H1 (cell line): ENCODE measurements at regions not wholly inside any gene's neighbourhood (a gene's known extent, or its start where the extent isn't known, plus 50 kb on each side); places are given as distances from the start of the nearest gene placed in this dataset.

ENCODE experiments used
- CTCF ChIA-PET: fragments of 300-600 bp; sonication (Branson Sonifier 250); formaldehyde crosslinking; loops from one replicate; lab custom pipeline; 2021; ENCODE audit not compliant: partially characterized antibody; lab: Charles Lee
- POLR2A ChIA-PET: fragments of 300-600 bp; sonication (Branson Sonifier 250); formaldehyde crosslinking; loops from one replicate; lab custom pipeline; 2021; ENCODE audit warnings: inconsistent platforms; ENCODE audit not compliant: partially characterized antibody; lab: Charles Lee
- DNase-seq, 2 experiments: peaks; one replicate each; pipeline versions ENCODE4 v3.0.0 to v3.0.0-alpha.2; 2010 to 2022; ENCODE audit warnings: low spot score in 2 of 2, low read depth in 1 of 2, mixed read lengths in 1 of 2
- FAIRE-seq: peaks from 2 replicates; lab custom pipeline; 2011; peaks lifted over from hg19 to GRCh38; lab: Jason Lieb, UNC
- H2AFZ ChIP-seq: 2 replicates; pipeline ENCODE4 v1.8.1; 2012; ENCODE audit warnings: low read length, inconsistent platforms
- H2AK5ac ChIP-seq: 2 replicates; pipeline ENCODE4 v1.6.1; 2013; ENCODE audit warnings: low read depth, low read length
- H2BK120ac ChIP-seq: replicated peaks from 2 replicates; pipeline ENCODE3; 2013; ENCODE audit warnings: low read depth, low read length, inconsistent platforms
- H2BK12ac ChIP-seq: 2 replicates; pipeline ENCODE4 v1.6.1; 2013; ENCODE audit warnings: low read depth, low read length
- H2BK15ac ChIP-seq: 2 replicates; pipeline ENCODE4 v1.6.1; 2013; ENCODE audit warnings: low read length
- H2BK20ac ChIP-seq: 2 replicates; pipeline ENCODE4 v1.6.1; 2013; ENCODE audit warnings: low read length
- H2BK5ac ChIP-seq: 2 replicates; pipeline ENCODE4 v1.6.1; 2013; ENCODE audit warnings: low read depth, low read length
- H3K14ac ChIP-seq: 2 replicates; pipeline ENCODE4 v1.6.1; 2013; ENCODE audit warnings: inconsistent platforms; ENCODE audit not compliant: insufficient read length
- H3K18ac ChIP-seq: 2 replicates; pipeline ENCODE4 v1.6.1; 2013; ENCODE audit warnings: low read length; ENCODE audit errors: extremely low read depth
- H3K23ac ChIP-seq: 2 replicates; pipeline ENCODE4 v1.6.1; 2013; ENCODE audit warnings: inconsistent platforms; ENCODE audit not compliant: insufficient read length
- H3K23me2 ChIP-seq: 2 replicates; pipeline ENCODE4 v1.6.1; 2013; ENCODE audit warnings: low read depth, low read length
- H3K27ac ChIP-seq: 2 replicates; pipeline ENCODE4 v1.6.1; 2011; ENCODE audit warnings: low read depth, low read length, inconsistent platforms
- H3K27me3 ChIP-seq, 4 experiments: replicated peaks in 1 of 4; 1 replicate in 1 of 4; 2 replicates in 3 of 4; pipeline versions ENCODE4 v1.6.1 to v1.8.1; 2011 to 2013; ENCODE audit warnings: low read length in 3 of 4, mild to moderate bottlenecking in 3 of 4, inconsistent platforms in 2 of 4, mixed read lengths in 2 of 4, moderate library complexity in 1 of 4; ENCODE audit not compliant: control insufficient read depth in 3 of 4, insufficient read depth in 3 of 4; ENCODE audit errors: extremely low read depth in 1 of 4
- H3K36me3 ChIP-seq, 4 experiments: 2 replicates each; pipeline versions ENCODE4 v1.6.1 to v1.8.1; 2011 to 2013; ENCODE audit warnings: mild to moderate bottlenecking in 4 of 4, low read length in 3 of 4, moderate library complexity in 2 of 4, control low read depth in 1 of 4, inconsistent platforms in 1 of 4; ENCODE audit not compliant: insufficient read depth in 4 of 4, control insufficient read depth in 2 of 4
- H3K4ac ChIP-seq: replicated peaks from 2 replicates; pipeline ENCODE3; 2013; ENCODE audit warnings: low read length, low read depth, mixed read lengths, inconsistent platforms; ENCODE audit not compliant: insufficient read length
- H3K4me1 ChIP-seq, 4 experiments: replicated peaks in 1 of 4; 1 replicate in 1 of 4; 2 replicates in 3 of 4; pipeline versions ENCODE4 v1.6.1 to v1.8.1; 2011 to 2013; ENCODE audit warnings: low read length in 3 of 4, inconsistent platforms in 2 of 4, mixed read lengths in 1 of 4; ENCODE audit not compliant: insufficient read depth in 4 of 4, control insufficient read depth in 3 of 4
- H3K4me2 ChIP-seq, 2 experiments: 2 replicates each; pipeline versions ENCODE4 v1.6.1 to v1.8.1; 2011 to 2013; ENCODE audit warnings: low read depth in 2 of 2, low read length in 2 of 2, control low read depth in 1 of 2, inconsistent platforms in 1 of 2, mild to moderate bottlenecking in 1 of 2; ENCODE audit not compliant: insufficient read depth in 1 of 2
- H3K4me3 ChIP-seq, 4 experiments: fragments of 200-600, 300-600 bp in 1 of 4; sonication (generic), shearing (Covaris generic), sonication (Bioruptor Twin) in 1 of 4; 2 replicates each; pipeline versions ENCODE4 v1.5.1 to v1.8.1; 2011 to 2016; ENCODE audit warnings: low read length in 4 of 4, low read depth in 3 of 4, control low read depth in 2 of 4, inconsistent platforms in 2 of 4, mild to moderate bottlenecking in 2 of 4, mixed read lengths in 1 of 4, moderate library complexity in 1 of 4; ENCODE audit not compliant: insufficient read depth in 2 of 4; ENCODE audit errors: extremely low read depth in 1 of 4
- H3K56ac ChIP-seq: replicated peaks from 2 replicates; pipeline ENCODE3; 2013; ENCODE audit warnings: low read depth, mild to moderate bottlenecking, mixed read lengths, low read length, inconsistent platforms; ENCODE audit not compliant: insufficient read length
- H3K79me1 ChIP-seq: 2 replicates; pipeline ENCODE4 v1.6.1; 2013; ENCODE audit warnings: low read depth, low read length, control low read depth
- H3K79me2 ChIP-seq, 2 experiments: 2 replicates each; pipeline versions ENCODE4 v1.6.1 to v1.8.1; 2012 to 2013; ENCODE audit warnings: low read length in 2 of 2, mild to moderate bottlenecking in 2 of 2, inconsistent platforms in 1 of 2; ENCODE audit not compliant: insufficient read depth in 2 of 2, control insufficient read depth in 1 of 2
- H3K9ac ChIP-seq, 4 experiments: replicated peaks in 1 of 4; 1 replicate in 1 of 4; 2 replicates in 3 of 4; pipeline versions ENCODE4 v1.6.1 to v1.8.1; 2011 to 2013; ENCODE audit warnings: low read depth in 3 of 4, low read length in 3 of 4, control low read depth in 2 of 4, mild to moderate bottlenecking in 2 of 4, moderate library complexity in 2 of 4, inconsistent platforms in 1 of 4; ENCODE audit errors: extremely low read depth in 1 of 4
- H3K9me3 ChIP-seq, 2 experiments: 2 replicates each; pipeline versions ENCODE4 v1.6.1 to v1.8.1; 2012 to 2013; ENCODE audit warnings: mild to moderate bottlenecking in 2 of 2, moderate library complexity in 2 of 2, control low read depth in 1 of 2, inconsistent platforms in 1 of 2, low read depth in 1 of 2, low read length in 1 of 2, mixed read lengths in 1 of 2; ENCODE audit not compliant: insufficient read depth in 2 of 2
- H4K20me1 ChIP-seq, 2 experiments: replicated peaks in 1 of 2; 2 replicates each; pipeline versions ENCODE3 to v1.8.1; 2011 to 2013; ENCODE audit warnings: inconsistent platforms in 2 of 2, low read length in 2 of 2, mild to moderate bottlenecking in 1 of 2; ENCODE audit not compliant: insufficient read depth in 2 of 2, control insufficient read depth in 1 of 2
- H4K5ac ChIP-seq: 2 replicates; pipeline ENCODE4 v1.6.1; 2013; ENCODE audit warnings: low read length, low read depth, mixed read lengths, inconsistent platforms; ENCODE audit not compliant: insufficient read length
- H4K8ac ChIP-seq: 2 replicates; pipeline ENCODE4 v1.8.0; 2013; ENCODE audit warnings: mild to moderate bottlenecking, moderate library complexity, low read length, inconsistent platforms; ENCODE audit not compliant: insufficient read depth; ENCODE audit errors: extremely low read depth
- H4K91ac ChIP-seq: replicated peaks from 2 replicates; pipeline ENCODE3; 2013; ENCODE audit warnings: low read length, mixed read lengths, inconsistent platforms; ENCODE audit not compliant: insufficient read length
- WGBS, 2 experiments: shearing (Covaris generic) in 1 of 2; methylation state at CpG; one replicate each; pipeline versions ENCODE4 v1.1.6 to v1.1.7; 2013 to 2015; ENCODE audit warnings: low lambda C conversion rate in 2 of 2, mixed read lengths in 2 of 2, inconsistent platforms in 1 of 2, low coverage in 1 of 2, missing lambda C conversion rate in 1 of 2; ENCODE audit not compliant: insufficient replicate concordance in 2 of 2, insufficient coverage in 1 of 2, insufficient read length in 1 of 2; ENCODE audit errors: extremely low coverage in 1 of 2, missing lambda C conversion rate in 1 of 2; 5-methylcytosine and 5-hydroxymethylcytosine counted together
- TF ChIP-seq, protein P1 (sequence below): fragments of 300-600 bp; sonication (generic); IDR thresholded peaks from 2 replicates; pipeline ENCODE4 v1.7.1; 2012; ENCODE audit warnings: low read length, moderate library complexity, mild to moderate bottlenecking, inconsistent platforms; ENCODE audit not compliant: insufficient replicate concordance

DNA sequence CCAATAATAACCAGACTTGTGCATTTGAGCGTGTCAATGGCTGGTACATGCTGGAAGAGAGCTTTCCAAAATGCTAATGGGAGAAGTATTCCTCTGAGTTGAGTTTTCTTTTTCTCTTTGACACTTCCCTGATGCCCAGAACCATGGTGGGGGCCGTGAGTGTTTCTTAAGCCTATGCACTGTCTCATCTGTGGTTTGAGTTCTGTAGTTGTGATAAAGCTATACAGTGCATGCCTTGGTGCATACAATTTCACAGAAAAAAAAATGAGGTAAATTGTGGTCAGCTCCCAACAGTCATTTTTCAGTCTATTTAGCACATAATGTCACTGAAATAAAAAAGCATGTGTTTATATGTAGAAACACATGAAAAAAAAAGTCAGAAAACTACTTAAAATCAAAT lies 204.8 kb downstream of the HDGFL1 start:
- Histone ChIP-seq H2BK12ac (no peak overlapping the region), H3K23me2 (no peaks in the 10 kb centered on the region; the same call in 1 of the 2 replicates), H3K23ac (no peak overlapping the region), H4K91ac (no peak overlapping the region), H3K79me1 (no peaks in the 10 kb centered on the region), H3K14ac (no peak overlapping the region), H4K20me1 (no peaks in the 10 kb centered on the region), H4K5ac (no peak overlapping the region), H2BK15ac (no peak overlapping the region), H2AFZ (no peak overlapping the region), H3K9me3 (peaks cover 18 to 19% of the 10 kb centered on the region in 2 experiments), H2BK120ac (no peak overlapping the region), H3K56ac (no peak overlapping the region), H3K4me1 (no peaks in the 10 kb centered on the region), H3K18ac (no peak overlapping the region), H4K8ac (no peak overlapping the region), H3K36me3 (no peaks in the 10 kb centered on the region), H2BK20ac (no peak overlapping the region), H3K9ac (no peak overlapping the region), H2AK5ac (no peak overlapping the region), H2BK5ac (no peak overlapping the region), H3K4me2 (no peak overlapping the region), H3K4ac (no peak overlapping the region), H3K27ac (no peak overlapping the region), H3K79me2 (no peaks in the 10 kb centered on the region), H3K27me3 (no peaks in the 10 kb centered on the region), H3K4me3 (no peak overlapping the region)
- ChIA-PET CTCF (no interaction called here), POLR2A (no interaction called here)
- 86% methylated on average over 2 of the region's 2 CpGs; no CpG with 5 or more reads in 1 of the 2 experiments for whole genome bisulfite sequencing, 2 experiments
- DNase-seq: no peak
- no peak for FAIRE-seq
- TF ChIP-seq, protein P1, sequence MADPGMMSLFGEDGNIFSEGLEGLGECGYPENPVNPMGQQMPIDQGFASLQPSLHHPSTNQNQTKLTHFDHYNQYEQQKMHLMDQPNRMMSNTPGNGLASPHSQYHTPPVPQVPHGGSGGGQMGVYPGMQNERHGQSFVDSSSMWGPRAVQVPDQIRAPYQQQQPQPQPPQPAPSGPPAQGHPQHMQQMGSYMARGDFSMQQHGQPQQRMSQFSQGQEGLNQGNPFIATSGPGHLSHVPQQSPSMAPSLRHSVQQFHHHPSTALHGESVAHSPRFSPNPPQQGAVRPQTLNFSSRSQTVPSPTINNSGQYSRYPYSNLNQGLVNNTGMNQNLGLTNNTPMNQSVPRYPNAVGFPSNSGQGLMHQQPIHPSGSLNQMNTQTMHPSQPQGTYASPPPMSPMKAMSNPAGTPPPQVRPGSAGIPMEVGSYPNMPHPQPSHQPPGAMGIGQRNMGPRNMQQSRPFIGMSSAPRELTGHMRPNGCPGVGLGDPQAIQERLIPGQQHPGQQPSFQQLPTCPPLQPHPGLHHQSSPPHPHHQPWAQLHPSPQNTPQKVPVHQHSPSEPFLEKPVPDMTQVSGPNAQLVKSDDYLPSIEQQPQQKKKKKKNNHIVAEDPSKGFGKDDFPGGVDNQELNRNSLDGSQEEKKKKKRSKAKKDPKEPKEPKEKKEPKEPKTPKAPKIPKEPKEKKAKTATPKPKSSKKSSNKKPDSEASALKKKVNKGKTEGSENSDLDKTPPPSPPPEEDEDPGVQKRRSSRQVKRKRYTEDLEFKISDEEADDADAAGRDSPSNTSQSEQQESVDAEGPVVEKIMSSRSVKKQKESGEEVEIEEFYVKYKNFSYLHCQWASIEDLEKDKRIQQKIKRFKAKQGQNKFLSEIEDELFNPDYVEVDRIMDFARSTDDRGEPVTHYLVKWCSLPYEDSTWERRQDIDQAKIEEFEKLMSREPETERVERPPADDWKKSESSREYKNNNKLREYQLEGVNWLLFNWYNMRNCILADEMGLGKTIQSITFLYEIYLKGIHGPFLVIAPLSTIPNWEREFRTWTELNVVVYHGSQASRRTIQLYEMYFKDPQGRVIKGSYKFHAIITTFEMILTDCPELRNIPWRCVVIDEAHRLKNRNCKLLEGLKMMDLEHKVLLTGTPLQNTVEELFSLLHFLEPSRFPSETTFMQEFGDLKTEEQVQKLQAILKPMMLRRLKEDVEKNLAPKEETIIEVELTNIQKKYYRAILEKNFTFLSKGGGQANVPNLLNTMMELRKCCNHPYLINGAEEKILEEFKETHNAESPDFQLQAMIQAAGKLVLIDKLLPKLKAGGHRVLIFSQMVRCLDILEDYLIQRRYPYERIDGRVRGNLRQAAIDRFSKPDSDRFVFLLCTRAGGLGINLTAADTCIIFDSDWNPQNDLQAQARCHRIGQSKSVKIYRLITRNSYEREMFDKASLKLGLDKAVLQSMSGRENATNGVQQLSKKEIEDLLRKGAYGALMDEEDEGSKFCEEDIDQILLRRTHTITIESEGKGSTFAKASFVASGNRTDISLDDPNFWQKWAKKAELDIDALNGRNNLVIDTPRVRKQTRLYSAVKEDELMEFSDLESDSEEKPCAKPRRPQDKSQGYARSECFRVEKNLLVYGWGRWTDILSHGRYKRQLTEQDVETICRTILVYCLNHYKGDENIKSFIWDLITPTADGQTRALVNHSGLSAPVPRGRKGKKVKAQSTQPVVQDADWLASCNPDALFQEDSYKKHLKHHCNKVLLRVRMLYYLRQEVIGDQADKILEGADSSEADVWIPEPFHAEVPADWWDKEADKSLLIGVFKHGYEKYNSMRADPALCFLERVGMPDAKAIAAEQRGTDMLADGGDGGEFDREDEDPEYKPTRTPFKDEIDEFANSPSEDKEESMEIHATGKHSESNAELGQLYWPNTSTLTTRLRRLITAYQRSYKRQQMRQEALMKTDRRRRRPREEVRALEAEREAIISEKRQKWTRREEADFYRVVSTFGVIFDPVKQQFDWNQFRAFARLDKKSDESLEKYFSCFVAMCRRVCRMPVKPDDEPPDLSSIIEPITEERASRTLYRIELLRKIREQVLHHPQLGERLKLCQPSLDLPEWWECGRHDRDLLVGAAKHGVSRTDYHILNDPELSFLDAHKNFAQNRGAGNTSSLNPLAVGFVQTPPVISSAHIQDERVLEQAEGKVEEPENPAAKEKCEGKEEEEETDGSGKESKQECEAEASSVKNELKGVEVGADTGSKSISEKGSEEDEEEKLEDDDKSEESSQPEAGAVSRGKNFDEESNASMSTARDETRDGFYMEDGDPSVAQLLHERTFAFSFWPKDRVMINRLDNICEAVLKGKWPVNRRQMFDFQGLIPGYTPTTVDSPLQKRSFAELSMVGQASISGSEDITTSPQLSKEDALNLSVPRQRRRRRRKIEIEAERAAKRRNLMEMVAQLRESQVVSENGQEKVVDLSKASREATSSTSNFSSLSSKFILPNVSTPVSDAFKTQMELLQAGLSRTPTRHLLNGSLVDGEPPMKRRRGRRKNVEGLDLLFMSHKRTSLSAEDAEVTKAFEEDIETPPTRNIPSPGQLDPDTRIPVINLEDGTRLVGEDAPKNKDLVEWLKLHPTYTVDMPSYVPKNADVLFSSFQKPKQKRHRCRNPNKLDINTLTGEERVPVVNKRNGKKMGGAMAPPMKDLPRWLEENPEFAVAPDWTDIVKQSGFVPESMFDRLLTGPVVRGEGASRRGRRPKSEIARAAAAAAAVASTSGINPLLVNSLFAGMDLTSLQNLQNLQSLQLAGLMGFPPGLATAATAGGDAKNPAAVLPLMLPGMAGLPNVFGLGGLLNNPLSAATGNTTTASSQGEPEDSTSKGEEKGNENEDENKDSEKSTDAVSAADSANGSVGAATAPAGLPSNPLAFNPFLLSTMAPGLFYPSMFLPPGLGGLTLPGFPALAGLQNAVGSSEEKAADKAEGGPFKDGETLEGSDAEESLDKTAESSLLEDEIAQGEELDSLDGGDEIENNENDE: no peak
